GM21576 (cell line): ENCODE measurements at regions not wholly inside any gene's neighbourhood (a gene's known extent, or its start where the extent isn't known, plus 50 kb on each side); places are given as distances from the start of the nearest gene placed in this dataset.

Experiments used
- ATAC-seq: cut with Tn5 transposase; IDR thresholded peaks from one replicate; pipeline ENCODE4 v1.9.1; 2021; ENCODE audit warnings: mild to moderate bottlenecking, moderate library complexity; ENCODE audit not compliant: unreplicated experiment

- no peak for ATAC-seq
These were observed 931.0 kb upstream of the LRRTM1 start for GRCh38 chr2:81235601-81236000.

GRCh38 chr2:81234711-81235110, 930.2 kb upstream of the LRRTM1 start:
- ATAC-seq: no peak

GRCh38 chr2:81225756-81226155, 921.2 kb upstream of the LRRTM1 start:
- ATAC-seq: no peak

- ATAC-seq: no peak
These were observed 909.0 kb upstream of the LRRTM1 start for GRCh38 chr2:81213598-81213997.

GRCh38 chr2:81206216-81206615, 901.7 kb upstream of the LRRTM1 start:
- ATAC-seq: no peak

- ATAC-seq: no peak
These were observed 892.5 kb upstream of the LRRTM1 start for GRCh38 chr2:81196933-81197628.

- ATAC-seq: no peak
These were observed 891.9 kb upstream of the LRRTM1 start for GRCh38 chr2:81196383-81196851.

GRCh38 chr2:81195774-81196382, 891.3 kb upstream of the LRRTM1 start:
- ATAC-seq: no peak

GRCh38 chr2:81195017-81195773, 890.6 kb upstream of the LRRTM1 start:
- ATAC-seq: no peak

- ATAC-seq: no peak
These were observed 890.0 kb upstream of the LRRTM1 start for GRCh38 chr2:81194581-81194980.

GRCh38 chr2:81194176-81194575, 889.6 kb upstream of the LRRTM1 start:
- ATAC-seq: no peak

- no peak for ATAC-seq
These were observed 877.3 kb upstream of the LRRTM1 start for GRCh38 chr2:81181845-81182244.

- no peak for ATAC-seq
These were observed 866.9 kb upstream of the LRRTM1 start for GRCh38 chr2:81171447-81171846.

- no peak for ATAC-seq
These were observed 859.0 kb upstream of the LRRTM1 start for GRCh38 chr2:81163583-81163982.

GRCh38 chr2:81158505-81158904, 854.0 kb upstream of the LRRTM1 start:
- no peak for ATAC-seq

- no peak for ATAC-seq
These were observed 843.8 kb upstream of the LRRTM1 start for GRCh38 chr2:81148323-81148722.

GRCh38 chr2:81136296-81136695, 831.7 kb upstream of the LRRTM1 start:
- no peak for ATAC-seq

- ATAC-seq: no peak
These were observed 792.8 kb upstream of the LRRTM1 start for GRCh38 chr2:81097361-81097760.

- ATAC-seq: no peak
These were observed 788.5 kb upstream of the LRRTM1 start for GRCh38 chr2:81093031-81093430.

GRCh38 chr2:81087646-81088045, 783.1 kb upstream of the LRRTM1 start:
- ATAC-seq: no peak

GRCh38 chr2:81084101-81084500, 779.5 kb upstream of the LRRTM1 start:
- no peak for ATAC-seq

GRCh38 chr2:81078631-81079030, 774.1 kb upstream of the LRRTM1 start:
- ATAC-seq: no peak
